B cell (primary cell): ENCODE measurements at regions not wholly inside any gene's neighbourhood (a gene's known extent, or its start where the extent isn't known, plus 50 kb on each side); places are given as distances from the start of the nearest gene placed in this dataset.

ENCODE experiments used
- EZH2 ChIP-seq: IDR thresholded peaks from 2 replicates; pipeline ENCODE4 v1.6.1; 2012; ENCODE audit warnings: borderline replicate concordance, low read depth, mild to moderate bottlenecking, moderate library complexity, low read length; ENCODE audit not compliant: insufficient read depth, poor library complexity, severe bottlenecking
- TF ChIP-seq, protein P1 (sequence below): fragments of 200-600 bp; IDR thresholded peaks from one replicate; pipeline ENCODE4 v1.8.0; 2022; ENCODE audit warnings: antibody characterized with exemption, mild to moderate bottlenecking

DNA sequence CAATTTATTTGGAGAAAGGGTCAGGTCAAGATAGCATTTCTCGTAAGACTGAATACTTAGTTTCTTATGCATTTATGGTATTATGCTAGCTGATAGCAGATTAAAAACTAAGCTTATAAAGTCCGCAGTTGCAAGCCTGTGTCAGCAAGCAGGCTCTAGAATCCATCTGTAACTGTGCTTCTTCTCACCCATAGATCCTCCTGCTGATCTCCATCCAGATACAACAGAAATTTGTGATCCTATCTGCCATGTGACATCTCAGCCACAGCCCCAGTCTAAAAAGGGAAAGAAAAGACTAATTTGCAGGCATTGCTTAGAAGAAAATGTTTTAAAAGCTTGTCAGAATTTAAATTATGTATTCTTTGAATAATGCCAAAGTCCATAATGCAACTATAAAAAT is 265.4 kb upstream of the CCDC54 start:
- TF ChIP-seq, protein P1, sequence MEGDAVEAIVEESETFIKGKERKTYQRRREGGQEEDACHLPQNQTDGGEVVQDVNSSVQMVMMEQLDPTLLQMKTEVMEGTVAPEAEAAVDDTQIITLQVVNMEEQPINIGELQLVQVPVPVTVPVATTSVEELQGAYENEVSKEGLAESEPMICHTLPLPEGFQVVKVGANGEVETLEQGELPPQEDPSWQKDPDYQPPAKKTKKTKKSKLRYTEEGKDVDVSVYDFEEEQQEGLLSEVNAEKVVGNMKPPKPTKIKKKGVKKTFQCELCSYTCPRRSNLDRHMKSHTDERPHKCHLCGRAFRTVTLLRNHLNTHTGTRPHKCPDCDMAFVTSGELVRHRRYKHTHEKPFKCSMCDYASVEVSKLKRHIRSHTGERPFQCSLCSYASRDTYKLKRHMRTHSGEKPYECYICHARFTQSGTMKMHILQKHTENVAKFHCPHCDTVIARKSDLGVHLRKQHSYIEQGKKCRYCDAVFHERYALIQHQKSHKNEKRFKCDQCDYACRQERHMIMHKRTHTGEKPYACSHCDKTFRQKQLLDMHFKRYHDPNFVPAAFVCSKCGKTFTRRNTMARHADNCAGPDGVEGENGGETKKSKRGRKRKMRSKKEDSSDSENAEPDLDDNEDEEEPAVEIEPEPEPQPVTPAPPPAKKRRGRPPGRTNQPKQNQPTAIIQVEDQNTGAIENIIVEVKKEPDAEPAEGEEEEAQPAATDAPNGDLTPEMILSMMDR = no peak
- TF ChIP-seq EZH2 = no peak
